ENCODE measurements at regions not wholly inside any gene's neighbourhood (a gene's known extent, or its start where the extent isn't known, plus 50 kb on each side); places are given as distances from the start of the nearest gene placed in this dataset.

DNA sequence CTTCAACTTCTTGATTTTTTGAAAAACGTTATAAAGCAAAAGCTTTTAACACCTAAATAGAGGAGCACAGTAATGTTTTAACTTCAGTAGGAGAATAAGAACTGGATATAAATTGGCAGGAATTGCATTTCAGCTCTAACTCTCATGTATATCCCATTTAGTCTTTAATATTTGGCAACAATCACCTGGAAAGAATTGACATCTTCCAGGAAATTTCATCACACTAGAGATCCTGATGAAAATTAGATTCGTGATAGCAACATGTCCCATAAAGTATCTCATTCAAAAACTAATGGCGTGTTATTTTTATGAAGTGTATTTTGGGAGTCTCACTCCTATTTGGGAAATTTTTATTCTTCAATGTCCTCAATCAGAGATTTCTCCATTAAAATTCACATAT is 131.1 kb upstream of the DNAJC10 start:
- no peak overlapping the region for H3K27ac ChIP-seq (ENCODE audit: poor library complexity, severe bottlenecking)
- ATAC-seq (ENCODE audit: low read depth) (no peak), DNase-seq (ENCODE audit: low spot score) (no peak)
- H3K4me1 ChIP-seq (ENCODE audit: insufficient read depth, poor library complexity, severe bottlenecking) = peaks cover 4% of the 10 kb centered on the region
- H3K9me3 ChIP-seq (ENCODE audit: severe bottlenecking) = no peaks in the 10 kb centered on the region
- H3K4me3 ChIP-seq (ENCODE audit: severe bottlenecking) = no peak overlapping the region
- no peaks in the 10 kb centered on the region for H3K36me3 ChIP-seq (ENCODE audit: low read depth)
- no peaks in the 10 kb centered on the region for H3K27me3 ChIP-seq (ENCODE audit: insufficient read depth, poor library complexity, severe bottlenecking)
- TF ChIP-seq, protein P1, sequence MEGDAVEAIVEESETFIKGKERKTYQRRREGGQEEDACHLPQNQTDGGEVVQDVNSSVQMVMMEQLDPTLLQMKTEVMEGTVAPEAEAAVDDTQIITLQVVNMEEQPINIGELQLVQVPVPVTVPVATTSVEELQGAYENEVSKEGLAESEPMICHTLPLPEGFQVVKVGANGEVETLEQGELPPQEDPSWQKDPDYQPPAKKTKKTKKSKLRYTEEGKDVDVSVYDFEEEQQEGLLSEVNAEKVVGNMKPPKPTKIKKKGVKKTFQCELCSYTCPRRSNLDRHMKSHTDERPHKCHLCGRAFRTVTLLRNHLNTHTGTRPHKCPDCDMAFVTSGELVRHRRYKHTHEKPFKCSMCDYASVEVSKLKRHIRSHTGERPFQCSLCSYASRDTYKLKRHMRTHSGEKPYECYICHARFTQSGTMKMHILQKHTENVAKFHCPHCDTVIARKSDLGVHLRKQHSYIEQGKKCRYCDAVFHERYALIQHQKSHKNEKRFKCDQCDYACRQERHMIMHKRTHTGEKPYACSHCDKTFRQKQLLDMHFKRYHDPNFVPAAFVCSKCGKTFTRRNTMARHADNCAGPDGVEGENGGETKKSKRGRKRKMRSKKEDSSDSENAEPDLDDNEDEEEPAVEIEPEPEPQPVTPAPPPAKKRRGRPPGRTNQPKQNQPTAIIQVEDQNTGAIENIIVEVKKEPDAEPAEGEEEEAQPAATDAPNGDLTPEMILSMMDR (IDR thresholded peaks at IDR 0.05; ENCODE audit: poor library complexity, severe bottlenecking) = no peak

DNA sequence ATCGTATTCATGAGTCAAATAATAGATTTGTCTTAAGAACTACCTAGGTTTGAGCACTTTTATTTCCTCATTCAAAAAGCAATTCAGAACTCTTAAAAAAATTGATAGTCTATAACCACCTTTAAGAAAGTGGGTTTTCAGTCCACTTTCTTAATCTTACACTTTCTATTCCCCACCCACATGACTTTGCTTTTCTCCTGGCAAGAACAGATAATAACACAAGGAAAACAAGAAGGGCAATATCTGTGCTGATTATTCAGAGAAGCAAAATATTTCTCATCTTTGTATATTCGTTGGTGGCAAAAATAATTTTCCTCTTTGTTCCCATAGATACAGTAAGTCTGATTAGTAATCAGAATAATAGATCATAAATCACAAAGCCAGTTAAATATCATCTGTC is 130.6 kb upstream of the DNAJC10 start:
- DNase-seq (ENCODE audit: low spot score) (no peak), ATAC-seq (ENCODE audit: low read depth) (no peak)
- Histone ChIP-seq H3K4me1 (ENCODE audit: insufficient read depth, poor library complexity, severe bottlenecking) (peaks cover 4% of the 10 kb centered on the region), H3K9me3 (ENCODE audit: severe bottlenecking) (no peaks in the 10 kb centered on the region), H3K4me3 (ENCODE audit: severe bottlenecking) (no peak overlapping the region), H3K27me3 (ENCODE audit: insufficient read depth, poor library complexity, severe bottlenecking) (no peaks in the 10 kb centered on the region), H3K36me3 (ENCODE audit: low read depth) (no peaks in the 10 kb centered on the region), H3K27ac (ENCODE audit: poor library complexity, severe bottlenecking) (no peak overlapping the region)
- TF ChIP-seq, protein P1 (IDR thresholded peaks at IDR 0.05; ENCODE audit: poor library complexity, severe bottlenecking) = no peak

DNA sequence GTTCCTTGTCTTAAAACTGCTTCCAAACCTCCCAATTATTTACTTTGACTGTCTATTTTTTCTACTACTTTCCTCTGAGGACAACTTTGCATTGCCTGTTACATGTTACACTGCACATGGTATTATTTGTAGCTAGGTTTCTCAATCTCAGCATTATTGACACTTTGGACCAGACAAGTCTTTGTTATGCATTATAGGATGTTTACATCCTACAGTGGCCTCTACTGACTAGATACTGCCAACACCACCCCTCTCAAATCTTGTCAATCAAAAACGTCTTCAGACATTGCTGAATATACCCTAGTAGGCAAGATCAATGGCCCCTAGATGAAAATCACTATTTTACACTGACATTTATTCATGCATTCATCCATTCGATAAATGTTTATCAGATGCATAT is 129.6 kb upstream of the DNAJC10 start:
- Histone ChIP-seq H3K4me1 (ENCODE audit: insufficient read depth, poor library complexity, severe bottlenecking) (peaks cover 4% of the 10 kb centered on the region), H3K36me3 (ENCODE audit: low read depth) (no peaks in the 10 kb centered on the region), H3K9me3 (ENCODE audit: severe bottlenecking) (no peaks in the 10 kb centered on the region), H3K27me3 (ENCODE audit: insufficient read depth, poor library complexity, severe bottlenecking) (no peaks in the 10 kb centered on the region), H3K4me3 (ENCODE audit: severe bottlenecking) (no peak overlapping the region), H3K27ac (ENCODE audit: poor library complexity, severe bottlenecking) (no peak overlapping the region)
- TF ChIP-seq, protein P1 (IDR thresholded peaks at IDR 0.05; ENCODE audit: poor library complexity, severe bottlenecking) = peak; percentile 14
- DNase-seq (ENCODE audit: low spot score) = no peak
- 0 out of 3 replicates have a peak, but pooled peaks have one; percentile 21 for ATAC-seq (ENCODE audit: low read depth)

DNA sequence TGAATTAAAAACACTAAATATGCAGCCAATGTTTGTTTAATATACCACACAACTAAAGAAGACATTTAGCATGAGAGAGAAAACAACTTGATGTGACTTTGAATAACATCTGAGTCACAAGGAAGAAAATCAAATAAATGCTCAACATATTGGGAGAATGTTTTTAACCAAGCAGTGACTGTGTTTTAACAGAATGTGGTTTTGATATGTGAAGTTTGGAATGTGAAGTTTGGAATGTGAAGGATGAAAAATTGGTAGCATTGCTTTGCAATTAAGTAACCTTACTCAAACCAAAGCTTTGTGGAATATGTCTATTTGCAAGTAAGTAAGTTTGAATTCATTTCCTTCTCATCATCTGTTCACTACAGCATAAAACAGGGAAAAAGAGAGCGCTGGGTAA is 128.2 kb upstream of the DNAJC10 start:
- Histone ChIP-seq H3K27me3 (ENCODE audit: insufficient read depth, poor library complexity, severe bottlenecking) (no peaks in the 10 kb centered on the region), H3K36me3 (ENCODE audit: low read depth) (no peaks in the 10 kb centered on the region), H3K27ac (ENCODE audit: poor library complexity, severe bottlenecking) (no peak overlapping the region), H3K4me3 (ENCODE audit: severe bottlenecking) (no peak overlapping the region), H3K4me1 (ENCODE audit: insufficient read depth, poor library complexity, severe bottlenecking) (peaks cover 4% of the 10 kb centered on the region), H3K9me3 (ENCODE audit: severe bottlenecking) (no peaks in the 10 kb centered on the region)
- ATAC-seq (ENCODE audit: low read depth) (no peak), DNase-seq (ENCODE audit: low spot score) (no peak)
- TF ChIP-seq, protein P1 (IDR thresholded peaks at IDR 0.05; ENCODE audit: poor library complexity, severe bottlenecking) = no peak

DNA sequence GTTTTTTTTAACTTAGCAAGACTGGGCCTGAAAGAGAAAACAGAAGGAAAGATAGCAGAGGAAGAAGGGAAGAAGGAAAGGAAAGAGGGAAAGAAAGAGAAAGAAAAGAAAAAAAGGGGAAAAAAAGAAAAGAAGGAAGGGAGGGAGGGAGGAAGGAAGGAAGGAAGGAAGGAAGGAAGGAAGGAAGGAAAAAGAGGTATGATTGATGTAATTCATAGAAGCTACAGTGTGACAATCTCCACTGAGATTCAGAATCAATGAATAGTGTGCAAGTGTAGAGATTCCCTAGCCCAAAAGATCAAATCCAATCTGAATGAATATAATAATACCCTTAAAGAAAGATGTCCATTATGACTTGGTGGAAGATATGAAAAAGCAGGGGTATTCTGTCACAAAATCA is 126.9 kb upstream of the DNAJC10 start:
- ATAC-seq (ENCODE audit: low read depth) = no peak
- no peak overlapping the region for H3K27ac ChIP-seq (ENCODE audit: poor library complexity, severe bottlenecking)
- TF ChIP-seq, protein P1 (IDR thresholded peaks at IDR 0.05; ENCODE audit: poor library complexity, severe bottlenecking) = no peak

More for the DNA sequence above, 126.9 kb upstream of the DNAJC10 start:
- Histone ChIP-seq H3K27me3 (ENCODE audit: insufficient read depth, poor library complexity, severe bottlenecking) (no peaks in the 10 kb centered on the region), H3K9me3 (ENCODE audit: severe bottlenecking) (no peaks in the 10 kb centered on the region), H3K4me1 (ENCODE audit: insufficient read depth, poor library complexity, severe bottlenecking) (peaks cover 10% of the 10 kb centered on the region), H3K36me3 (ENCODE audit: low read depth) (no peaks in the 10 kb centered on the region), H3K4me3 (ENCODE audit: severe bottlenecking) (no peak overlapping the region)
- DNase-seq (ENCODE audit: low spot score) = no peak
